ENCODE measurements at regions not wholly inside any gene's neighbourhood (a gene's known extent, or its start where the extent isn't known, plus 50 kb on each side); places are given as distances from the start of the nearest gene placed in this dataset.

DNA sequence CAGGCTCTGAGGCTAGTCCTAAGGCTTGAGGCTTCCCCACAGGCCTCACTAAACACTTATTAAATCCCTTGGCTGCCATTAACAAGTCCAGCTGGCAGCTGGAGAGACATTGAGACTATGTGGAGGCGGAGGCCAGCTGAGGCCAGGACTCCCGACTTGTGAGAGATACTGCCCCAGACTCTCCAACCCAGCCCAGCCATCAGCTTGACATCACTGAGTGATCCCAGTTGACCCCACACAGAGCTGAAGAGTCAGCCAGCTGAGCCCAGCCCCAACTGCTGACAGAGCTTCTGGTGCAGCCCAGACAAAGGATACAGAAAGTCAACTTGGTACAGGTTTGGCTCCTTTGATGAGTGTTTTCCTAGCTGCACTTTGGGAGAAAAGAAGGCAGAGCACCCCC is 343.1 kb downstream of the C16orf95 start:
- H3K27me3 Mint-ChIP-seq (ENCODE audit: low read depth, unreplicated experiment), result peaks cover 8% of the 10 kb centered on the region
- H3K9ac ChIP-seq (ENCODE audit: low read length), result no peak overlapping the region
- H3K36me3 ChIP-seq (ENCODE audit: insufficient read depth, low read length), result no peaks in the 10 kb centered on the region
- H2AFZ ChIP-seq (ENCODE audit: low read depth, low read length), result no peak overlapping the region
- H3K9me3 ChIP-seq (ENCODE audit: insufficient read depth, low read depth, low read length), result peaks cover 5% of the 10 kb centered on the region
- H3K4me3 ChIP-seq (ENCODE audit: insufficient read depth, low read depth, low read length), result no peak overlapping the region
- no peaks in the 10 kb centered on the region for H3K79me2 ChIP-seq (ENCODE audit: insufficient read depth, low read length)
- peaks cover 17% of the 10 kb centered on the region for H3K4me1 ChIP-seq (ENCODE audit: insufficient read depth, low read length)
- H3K27ac ChIP-seq (ENCODE audit: low read depth, low read length), result no peak overlapping the region
- DNase-seq (ENCODE audit: low read depth), result no peak
- TF ChIP-seq EZH2 (IDR thresholded peaks at IDR 0.05; ENCODE audit: insufficient read depth, low read length), result no peak
- TF ChIP-seq, protein P1, sequence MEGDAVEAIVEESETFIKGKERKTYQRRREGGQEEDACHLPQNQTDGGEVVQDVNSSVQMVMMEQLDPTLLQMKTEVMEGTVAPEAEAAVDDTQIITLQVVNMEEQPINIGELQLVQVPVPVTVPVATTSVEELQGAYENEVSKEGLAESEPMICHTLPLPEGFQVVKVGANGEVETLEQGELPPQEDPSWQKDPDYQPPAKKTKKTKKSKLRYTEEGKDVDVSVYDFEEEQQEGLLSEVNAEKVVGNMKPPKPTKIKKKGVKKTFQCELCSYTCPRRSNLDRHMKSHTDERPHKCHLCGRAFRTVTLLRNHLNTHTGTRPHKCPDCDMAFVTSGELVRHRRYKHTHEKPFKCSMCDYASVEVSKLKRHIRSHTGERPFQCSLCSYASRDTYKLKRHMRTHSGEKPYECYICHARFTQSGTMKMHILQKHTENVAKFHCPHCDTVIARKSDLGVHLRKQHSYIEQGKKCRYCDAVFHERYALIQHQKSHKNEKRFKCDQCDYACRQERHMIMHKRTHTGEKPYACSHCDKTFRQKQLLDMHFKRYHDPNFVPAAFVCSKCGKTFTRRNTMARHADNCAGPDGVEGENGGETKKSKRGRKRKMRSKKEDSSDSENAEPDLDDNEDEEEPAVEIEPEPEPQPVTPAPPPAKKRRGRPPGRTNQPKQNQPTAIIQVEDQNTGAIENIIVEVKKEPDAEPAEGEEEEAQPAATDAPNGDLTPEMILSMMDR (IDR thresholded peaks at IDR 0.05; ENCODE audit: insufficient read depth, low read depth, low read length), result no peak
- H3K36me3 Mint-ChIP-seq (ENCODE audit: low read depth, unreplicated experiment), result peaks cover 2% of the 10 kb centered on the region
- H3K27me3 ChIP-seq (ENCODE audit: insufficient read depth, low read length), result no peaks in the 10 kb centered on the region
- H3K27ac Mint-ChIP-seq (ENCODE audit: unreplicated experiment), result no peak overlapping the region
- peaks cover 10% of the 10 kb centered on the region for H3K4me1 Mint-ChIP-seq (ENCODE audit: low read depth, unreplicated experiment)
- no peak overlapping the region for H3K4me2 ChIP-seq (ENCODE audit: low read length)
- no peak for FAIRE-seq
- no peak overlapping the region for H3K4me3 Mint-ChIP-seq (ENCODE audit: unreplicated experiment)
- peaks cover 17% of the 10 kb centered on the region for H3K9me3 Mint-ChIP-seq (ENCODE audit: unreplicated experiment)
- H4K20me1 ChIP-seq (ENCODE audit: insufficient read depth, low read length), result no peaks in the 10 kb centered on the region

DNA sequence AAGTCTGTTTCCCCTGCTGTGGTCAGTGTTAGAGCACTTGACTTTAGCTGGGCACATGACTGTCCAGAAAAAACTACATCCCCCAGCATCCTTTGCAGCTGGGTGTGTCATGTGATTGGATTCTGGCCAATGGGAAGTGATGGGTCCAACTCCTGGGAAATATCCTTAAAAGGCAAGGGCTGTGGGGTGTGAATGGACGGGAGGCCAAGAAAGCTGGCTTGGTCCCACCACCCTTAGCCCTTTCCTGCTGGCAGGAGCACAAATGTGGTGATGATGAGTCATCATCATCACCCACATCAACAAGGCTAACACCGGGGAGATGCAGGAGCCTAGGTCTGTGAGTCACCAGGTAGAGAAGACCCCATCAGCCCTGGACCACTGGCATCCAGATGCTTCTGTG is 341.7 kb downstream of the C16orf95 start:
- Mint-ChIP-seq H3K9me3 (ENCODE audit: unreplicated experiment) (peaks cover 9% of the 10 kb centered on the region), H3K4me1 (ENCODE audit: low read depth, unreplicated experiment) (peaks cover 10% of the 10 kb centered on the region), H3K36me3 (ENCODE audit: low read depth, unreplicated experiment) (peaks cover 2% of the 10 kb centered on the region), H3K27me3 (ENCODE audit: low read depth, unreplicated experiment) (peaks cover 17% of the 10 kb centered on the region), H3K4me3 (ENCODE audit: unreplicated experiment) (no peak overlapping the region), H3K27ac (ENCODE audit: unreplicated experiment) (peak overlapping the region; percentile 42)
- FAIRE-seq (peak; percentile 95), DNase-seq (ENCODE audit: low read depth) (peak; percentile 96)
- Histone ChIP-seq H3K9ac (ENCODE audit: low read length) (no peak overlapping the region), H3K4me3 (ENCODE audit: insufficient read depth, low read depth, low read length) (no peak overlapping the region), H3K36me3 (ENCODE audit: insufficient read depth, low read length) (no peaks in the 10 kb centered on the region), H3K79me2 (ENCODE audit: insufficient read depth, low read length) (no peaks in the 10 kb centered on the region), H3K4me1 (ENCODE audit: insufficient read depth, low read length) (peaks cover 17% of the 10 kb centered on the region), H3K27me3 (ENCODE audit: insufficient read depth, low read length) (no peaks in the 10 kb centered on the region), H3K4me2 (ENCODE audit: low read length) (peak overlapping the region; percentile 27), H2AFZ (ENCODE audit: low read depth, low read length) (peak overlapping the region; percentile 20), H4K20me1 (ENCODE audit: insufficient read depth, low read length) (no peaks in the 10 kb centered on the region), H3K27ac (ENCODE audit: low read depth, low read length) (peak overlapping the region; percentile 24), H3K9me3 (ENCODE audit: insufficient read depth, low read depth, low read length) (peaks cover 5% of the 10 kb centered on the region)
- TF ChIP-seq, protein P1 (IDR thresholded peaks at IDR 0.05; ENCODE audit: insufficient read depth, low read depth, low read length), result no peak
- TF ChIP-seq EZH2 (IDR thresholded peaks at IDR 0.05; ENCODE audit: insufficient read depth, low read length), result no peak

DNA sequence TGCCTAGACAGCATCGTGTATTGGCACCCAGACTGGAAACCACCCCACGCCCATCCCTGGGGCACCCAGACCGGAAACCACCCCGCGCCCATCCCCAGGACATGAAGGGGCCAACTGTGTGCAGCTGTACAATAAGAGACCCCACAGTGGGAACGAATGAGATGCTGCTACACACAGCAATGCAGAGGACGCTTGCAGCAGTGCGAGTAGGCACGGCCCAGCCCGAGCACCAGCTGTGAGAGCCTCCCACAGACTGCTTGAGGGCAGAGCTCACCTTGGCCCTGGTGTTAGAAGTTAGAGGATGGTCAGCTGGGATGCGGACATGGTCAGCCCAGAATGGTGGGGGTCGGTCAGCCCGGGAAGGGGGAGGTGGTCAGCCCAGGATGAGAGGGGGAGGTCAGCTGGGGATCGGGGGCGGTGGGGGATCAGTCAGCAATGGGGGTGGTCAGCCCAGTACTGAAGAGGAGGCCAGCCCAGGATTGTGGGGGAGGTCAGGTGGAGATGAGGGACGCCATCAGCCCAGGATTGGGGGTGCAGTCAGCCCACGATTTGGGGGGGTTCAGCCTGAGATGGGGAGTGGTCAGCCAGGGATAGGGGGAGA is 340.0 kb downstream of the C16orf95 start:
- no peak overlapping the region for H2AFZ ChIP-seq (ENCODE audit: low read depth, low read length)
- no peak for DNase-seq (ENCODE audit: low read depth)

More for the DNA sequence above, 340.0 kb downstream of the C16orf95 start:
- peaks cover 4% of the 10 kb centered on the region for H3K9me3 Mint-ChIP-seq (ENCODE audit: unreplicated experiment)
- peaks cover 10% of the 10 kb centered on the region for H3K4me1 Mint-ChIP-seq (ENCODE audit: low read depth, unreplicated experiment)
- H3K27me3 ChIP-seq (ENCODE audit: insufficient read depth, low read length), result no peaks in the 10 kb centered on the region
- FAIRE-seq, result no peak
- H3K27me3 Mint-ChIP-seq (ENCODE audit: low read depth, unreplicated experiment), result peaks cover 12% of the 10 kb centered on the region
- H3K27ac Mint-ChIP-seq (ENCODE audit: unreplicated experiment), result no peak overlapping the region
- no peaks in the 10 kb centered on the region for H4K20me1 ChIP-seq (ENCODE audit: insufficient read depth, low read length)
- no peak overlapping the region for H3K27ac ChIP-seq (ENCODE audit: low read depth, low read length)
- H3K36me3 ChIP-seq (ENCODE audit: insufficient read depth, low read length), result no peaks in the 10 kb centered on the region
- no peaks in the 10 kb centered on the region for H3K79me2 ChIP-seq (ENCODE audit: insufficient read depth, low read length)
- peaks cover 17% of the 10 kb centered on the region for H3K4me1 ChIP-seq (ENCODE audit: insufficient read depth, low read length)
- no peak overlapping the region for H3K4me3 Mint-ChIP-seq (ENCODE audit: unreplicated experiment)
- H3K4me2 ChIP-seq (ENCODE audit: low read length), result no peak overlapping the region
- no peak for TF ChIP-seq EZH2 (IDR thresholded peaks at IDR 0.05; ENCODE audit: insufficient read depth, low read length)
- TF ChIP-seq, protein P1 (IDR thresholded peaks at IDR 0.05; ENCODE audit: insufficient read depth, low read depth, low read length), result no peak
- no peak overlapping the region for H3K9ac ChIP-seq (ENCODE audit: low read length)
- H3K36me3 Mint-ChIP-seq (ENCODE audit: low read depth, unreplicated experiment), result no peaks in the 10 kb centered on the region
- no peak overlapping the region for H3K4me3 ChIP-seq (ENCODE audit: insufficient read depth, low read depth, low read length)
- H3K9me3 ChIP-seq (ENCODE audit: insufficient read depth, low read depth, low read length), result peaks cover 5% of the 10 kb centered on the region

Data from astrocyte (in vitro differentiated cells and primary cell).